NCI-H69 (cell line): ENCODE measurements at regions not wholly inside any gene's neighbourhood (a gene's known extent, or its start where the extent isn't known, plus 50 kb on each side); places are given as distances from the start of the nearest gene placed in this dataset.

Source experiments
- DNase-seq: peaks from one replicate; lab custom pipeline; 2025; lab: John Stamatoyannopoulos, UW

DNA sequence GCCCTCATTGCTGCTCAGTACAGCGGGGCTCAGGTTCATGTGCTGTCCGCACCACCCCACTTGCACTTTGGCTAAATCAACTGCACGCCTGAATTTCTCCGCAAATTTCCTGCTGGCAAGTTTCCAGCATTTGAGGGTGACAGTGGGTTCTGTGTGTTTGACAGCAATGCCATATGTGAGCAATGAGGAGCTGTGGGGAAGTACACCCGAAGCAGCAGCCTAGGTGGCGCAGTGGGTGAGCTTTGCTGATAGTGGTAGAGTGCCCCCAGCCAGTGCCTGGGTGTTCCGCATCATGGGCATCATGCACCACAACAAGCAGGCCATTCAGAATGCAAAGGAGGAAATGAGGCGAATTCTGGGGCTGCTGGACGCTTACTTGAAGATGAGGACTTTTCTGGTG is 103.9 kb upstream of the POT1 start:
- peak; percentile 61 for DNase-seq

DNA sequence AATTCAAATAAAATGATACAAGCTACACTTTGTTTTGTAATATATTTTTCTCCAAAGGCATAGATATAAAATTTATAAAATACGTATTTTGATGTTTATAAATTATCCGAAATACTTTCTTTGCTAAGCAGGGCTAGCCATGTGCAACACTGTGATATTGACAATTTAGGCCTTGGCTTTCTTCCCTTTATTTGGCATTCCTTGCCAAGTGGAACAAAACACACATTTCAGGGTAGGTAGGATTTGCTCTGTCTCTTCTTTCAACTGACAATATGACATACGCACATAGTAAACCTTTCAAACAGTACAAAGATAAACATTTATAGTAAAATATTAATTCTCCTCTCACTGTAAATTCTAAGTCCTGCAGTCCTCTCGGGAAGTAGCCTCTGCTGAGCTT is 103.3 kb upstream of the POT1 start:
- DNase-seq = no peak

DNA sequence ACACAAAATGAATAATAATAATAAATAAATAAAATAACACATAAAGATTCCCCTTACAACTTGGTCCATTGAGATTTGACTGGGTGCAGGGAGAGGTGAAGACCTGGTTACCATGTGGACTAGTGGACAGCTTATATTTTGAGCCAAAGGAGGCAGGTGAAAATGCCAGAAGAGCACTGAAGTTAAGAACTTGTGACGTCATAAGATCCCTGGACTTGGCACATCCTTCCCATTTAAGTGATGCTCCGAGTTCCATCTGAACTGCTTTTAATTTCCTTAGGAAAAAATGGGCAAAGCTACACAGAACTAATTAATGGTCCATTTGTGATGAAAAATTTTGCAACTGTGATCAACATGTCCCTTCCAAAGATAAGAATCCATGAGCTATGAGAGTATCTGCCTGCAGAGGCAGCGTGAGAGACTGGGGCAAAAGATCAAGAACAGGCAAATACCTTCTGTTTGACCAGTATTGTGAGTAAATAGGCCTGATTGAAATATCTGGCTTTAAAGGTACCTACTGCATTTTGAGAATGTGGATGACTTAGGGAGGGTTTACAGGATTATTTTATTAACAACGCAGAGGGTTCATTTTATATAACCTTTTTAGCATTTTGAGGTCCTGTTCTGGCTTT is 101.2 kb upstream of the POT1 start:
- DNase-seq = no peak

DNA sequence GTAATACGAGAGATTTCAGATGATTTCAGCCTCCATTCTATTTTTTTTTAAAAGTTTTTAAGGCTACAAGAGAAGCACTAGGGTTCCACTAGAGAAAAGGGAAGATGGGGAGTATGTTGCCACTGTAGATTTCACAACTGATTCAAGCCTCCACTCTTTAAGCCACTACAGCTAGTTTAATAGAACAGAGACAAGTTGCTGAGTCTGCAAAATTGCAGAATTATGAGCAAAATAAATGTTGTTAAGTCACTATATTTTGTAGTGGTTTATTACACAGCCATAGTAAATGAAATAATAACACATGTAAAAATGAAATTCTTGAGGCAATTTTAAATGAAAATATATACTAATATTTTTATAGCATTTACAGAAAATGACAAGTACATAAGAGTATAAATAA is 96.0 kb upstream of the POT1 start:
- no peak for DNase-seq

DNA sequence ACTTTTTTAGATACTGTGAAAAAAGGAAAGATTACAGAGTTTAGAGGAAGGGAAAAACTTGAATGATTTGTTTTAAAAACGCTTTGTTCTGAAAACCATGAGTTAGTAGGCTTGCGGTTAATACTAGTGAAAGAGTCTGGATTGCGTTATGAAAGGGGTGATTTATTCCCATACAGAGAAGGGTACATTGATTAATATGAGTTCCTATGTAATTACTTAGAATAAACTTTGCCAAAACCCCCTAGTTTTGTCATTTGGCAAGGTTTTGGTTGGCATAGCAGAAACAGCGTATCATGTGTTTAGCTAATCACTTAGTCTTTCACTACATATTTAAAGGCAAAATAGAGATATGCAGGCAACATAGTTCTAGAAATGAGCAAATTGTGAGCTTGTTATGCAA is 91.2 kb upstream of the POT1 start:
- DNase-seq = no peak

DNA sequence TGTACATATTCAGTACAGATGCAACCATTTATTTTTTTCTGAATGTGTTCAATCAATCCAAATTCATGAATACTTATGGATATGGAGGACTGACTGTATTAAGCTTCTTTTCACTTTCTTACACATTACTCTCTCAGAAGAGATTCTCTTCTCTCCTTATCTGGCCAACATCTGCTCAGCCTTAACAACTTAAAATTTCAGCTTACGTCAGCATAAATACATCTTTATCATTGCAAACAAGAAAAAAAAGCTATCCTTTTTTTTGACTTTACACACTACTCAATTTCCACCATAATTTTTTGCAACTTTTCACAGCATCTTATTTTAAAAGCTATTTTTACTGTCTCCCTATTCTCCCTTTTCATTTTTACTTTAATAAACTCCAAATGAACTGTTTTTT is 80.9 kb upstream of the POT1 start:
- DNase-seq = no peak

DNA sequence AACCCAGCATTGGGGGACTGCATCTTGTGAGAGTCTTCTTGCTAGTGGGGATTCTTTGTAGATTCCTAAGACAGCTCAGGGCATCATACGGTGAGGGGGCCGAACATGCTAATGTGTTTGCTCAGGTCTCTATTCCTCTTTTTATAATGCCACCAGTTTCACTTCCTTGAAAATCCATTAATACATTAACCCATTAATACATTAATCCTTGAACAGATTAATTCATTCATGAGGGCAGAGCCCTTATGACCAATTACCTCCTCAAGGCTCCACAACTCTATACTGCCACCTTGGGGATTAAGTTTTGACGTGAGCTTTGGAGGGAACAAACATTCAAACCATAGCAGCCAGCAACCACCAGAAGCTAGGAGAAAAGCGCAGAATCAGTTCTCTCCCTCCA is 67.2 kb upstream of the POT1 start:
- DNase-seq = peak; percentile 26

DNA sequence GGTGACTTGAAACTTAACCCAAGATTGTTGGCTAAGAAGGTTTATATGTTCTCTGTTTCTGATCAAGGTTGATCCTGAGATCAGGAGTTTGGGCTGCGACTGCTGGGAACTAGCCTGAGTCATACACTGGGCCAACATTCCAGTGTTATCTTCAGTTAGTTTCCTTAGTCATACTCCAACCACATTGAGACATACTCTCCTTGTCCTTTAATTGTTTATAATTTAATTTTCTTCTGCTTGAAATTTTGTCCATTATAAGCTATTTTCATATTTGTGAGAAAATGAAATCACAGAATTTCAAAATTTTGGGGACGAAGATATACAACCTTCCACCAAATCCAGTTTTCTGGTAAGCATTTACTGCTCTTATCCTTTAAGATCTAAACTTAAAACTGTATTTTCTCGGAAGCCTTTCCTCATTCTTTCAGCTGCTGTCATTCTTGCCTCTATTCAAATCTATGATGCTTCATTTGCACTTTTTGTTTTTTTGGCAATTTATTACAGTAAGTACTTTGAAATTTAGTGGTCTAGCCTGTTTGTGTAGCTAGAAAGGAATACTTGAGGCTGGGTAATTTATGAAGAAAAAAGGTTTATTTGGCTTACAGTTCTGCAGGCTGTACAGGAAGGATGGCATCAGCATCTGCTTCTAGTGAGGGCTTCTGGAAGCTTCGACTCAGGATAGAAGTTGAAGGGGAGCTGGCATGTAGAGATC is 63.4 kb upstream of the POT1 start:
- no peak for DNase-seq

DNA sequence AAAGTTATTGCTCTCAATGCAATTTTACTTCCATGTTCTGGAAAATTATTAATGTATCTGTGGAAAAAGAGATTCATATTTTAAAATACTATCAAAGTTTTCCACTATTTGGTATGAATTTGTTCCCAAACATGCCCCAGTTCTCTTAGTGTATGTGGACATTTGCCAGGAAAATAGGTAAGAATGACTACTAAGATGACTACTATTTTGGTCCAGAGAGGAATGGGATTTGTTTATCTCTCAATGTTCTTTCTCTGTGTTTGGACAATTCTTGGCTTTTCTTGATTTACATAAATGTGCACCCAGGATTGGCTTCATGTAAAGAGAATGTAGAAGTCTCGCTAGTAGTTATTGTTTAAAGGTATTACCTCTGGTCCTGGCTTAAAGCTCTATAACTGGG is 60.3 kb upstream of the POT1 start:
- DNase-seq = no peak
